Heart left ventricle (tissue), 16 donors: ENCODE measurements at regions not wholly inside any gene's neighbourhood (a gene's known extent, or its start where the extent isn't known, plus 50 kb on each side); places are given as distances from the start of the nearest gene placed in this dataset.

Experiments used
- ATAC-seq, 4 donors: fragments of 200-7000 bp; cut with Tn5 transposase; one replicate each; pipeline ENCODE4 v1.9.1; 2020 to 2022; ENCODE audit warnings: moderate library complexity in 4 of 4, mild to moderate bottlenecking in 3 of 4, moderate number of reproducible peaks in 1 of 4
- DNase-seq, 5 donors: peaks; one replicate each; pipeline ENCODE4 v3.0.0-alpha.2; 2020
- H3K27ac ChIP-seq, 12 donors: fragments of 200-600 bp; sonication (generic) in 4 of 12; one replicate each; pipeline versions ENCODE4 v1.5.0 to v1.8.0; 2016 to 2022; ENCODE audit warnings: mild to moderate bottlenecking in 2 of 12
- H3K27me3 ChIP-seq, 9 donors: fragments of 200-600 bp; sonication (generic) in 2 of 9; one replicate each; pipeline versions ENCODE4 v1.5.1 to v1.8.0; 2016 to 2022; ENCODE audit warnings: mild to moderate bottlenecking in 3 of 9
- H3K36me3 ChIP-seq, 9 donors: fragments of 200-600 bp; sonication (generic) in 2 of 9; one replicate each; pipeline versions ENCODE4 v1.5.0 to v1.8.0; 2018 to 2022; ENCODE audit warnings: mild to moderate bottlenecking in 2 of 9
- H3K4me1 ChIP-seq, 12 donors: fragments of 200-600 bp; sonication (generic) in 4 of 12; one replicate each; pipeline versions ENCODE4 v1.5.0 to v1.8.0; 2016 to 2022; ENCODE audit warnings: mild to moderate bottlenecking in 3 of 12
- H3K4me3 ChIP-seq, 12 donors: fragments of 200-600 bp; sonication (generic) in 4 of 12; one replicate each; pipeline versions ENCODE4 v1.5.0 to v1.8.0; 2017 to 2022; ENCODE audit warnings: mild to moderate bottlenecking in 9 of 12, moderate library complexity in 4 of 12
- H3K9me3 ChIP-seq, 12 donors: fragments of 200-600 bp; sonication (generic) in 4 of 12; one replicate each; pipeline versions ENCODE4 v1.5.0 to v1.8.0; 2016 to 2022; ENCODE audit warnings: mild to moderate bottlenecking in 1 of 12
- CTCF ChIP-seq, 12 donors: fragments of 200-600 bp; sonication (generic) in 4 of 12; IDR thresholded peaks; one replicate each; pipeline versions ENCODE4 v1.5.0 to v1.8.0; 2018 to 2022; ENCODE audit warnings: antibody characterized with exemption in 12 of 12, mild to moderate bottlenecking in 5 of 12
- POLR2A ChIP-seq, 2 donors: fragments of 450-650 bp; IDR thresholded peaks; one replicate each; pipeline ENCODE4 v1.6.1; 2017; ENCODE audit warnings: antibody characterized with exemption in 2 of 2, mild to moderate bottlenecking in 2 of 2, moderate library complexity in 2 of 2
- WGBS, 4 donors: extraction: QIAGEN DNeasy Blood & Tissue Kit in 2 of 4; methylation state at CpG; one replicate each; pipeline versions ENCODE4 v1.1.5 to v1.1.7; 2013 to 2018; 5-methylcytosine and 5-hydroxymethylcytosine counted together
- intact Hi-C, 10 donors: fragments of 100-400 bp; cut with DNase I; formaldehyde crosslinking; loops; one replicate each; pipeline versions ENCODE4 v1.11.1 to v1.14.2; 2022
- donor health status: ischemic (EF 13 %, LVEDD 7.1; RV severe dilation, severe dysfunction).
- donor health status: healthy with polysubstance abuse.
- donor health status: DM: no; HTN: yes; CAD: no.
- donor health status: DM: no; HTN: no; CAD: no.
- donor health status: ischemic (EF 25% LVEDD 6.9; RV normal size, moderate dysfunction).
- donor health status: ischemic (EF 25% LVEDD 5.7; RV mildly dilated, moderate dysfunction).
- donor health status: healthy.
- donor health status: DM: yes; HTN: yes; CAD: no.
- donor health status: ischemic (EF 35%, LVEDD 5.7; RV mildly dilated, moderate dysfunction).
- donor health status: nonischemic (EF 11% LVEDD 7.7; RV severe dilation, severe dysfunction).
- donor health status: DM: yes; HTN: yes; CAD: no.
- donor health status: PGD.
- donor health status: ischemic (EF 29% LVEDD 5.4; RV normal size, mild dysfunction).
- donor health status: nonischemic (EF 23%, LVEDD 6.1; RV moderate dilation, normal function).

GRCh38 chr7:66508431-66508830 lies 120.2 kb upstream of the KCTD7 start:
- Histone ChIP-seq H3K27ac (no peak overlapping the region), H3K4me1 (peaks cover 0 to 10% (median 0%) of the 10 kb centered on the region in 12 donors), H3K36me3 (no peaks in the 10 kb centered on the region), H3K27me3 (peaks cover 0 to 28% (median 6%) of the 10 kb centered on the region in 9 donors), H3K9me3 (no peaks in the 10 kb centered on the region), H3K4me3 (no peak overlapping the region)
- no peak for DNase-seq
- TF ChIP-seq POLR2A (IDR thresholded peaks at IDR 0.05) (no peak), CTCF (IDR thresholded peaks at IDR 0.05) (no peak)
- no peak for ATAC-seq
- intact Hi-C loops, result no loop called here

- 73 to 80% (median 79%) methylated on average over 7 to 9 of the region's 9 CpGs for WGBS, 4 donors
- ATAC-seq, result no peak
- intact Hi-C loops, result no loop called here
Measured at GRCh38 chr7:66514050-66514449, 114.6 kb upstream of the KCTD7 start.

GRCh38 chr7:66517212-66517909 lies 111.3 kb upstream of the KCTD7 start:
- Histone ChIP-seq H3K9me3 (no peaks in the 10 kb centered on the region), H3K4me1 (no peaks in the 10 kb centered on the region), H3K27me3 (no peaks in the 10 kb centered on the region), H3K36me3 (no peaks in the 10 kb centered on the region), H3K4me3 (no peak overlapping the region), H3K27ac (no peak overlapping the region)
- ATAC-seq (no peak), DNase-seq (no peak)
- 81 to 89% (median 86%) methylated on average over 7 of the region's 7 CpGs for WGBS, 4 donors
- TF ChIP-seq POLR2A (IDR thresholded peaks at IDR 0.05) (no peak), CTCF (IDR thresholded peaks at IDR 0.05) (no peak)
- intact Hi-C loops, result no loop called here

More at GRCh38 chr7:66514050-66514449, 114.6 kb upstream of the KCTD7 start:
- peak in 1 of 5 donors; percentile 26 for DNase-seq
- no peaks in the 10 kb centered on the region for H3K9me3 ChIP-seq
- H3K27ac ChIP-seq, result no peak overlapping the region
- H3K27me3 ChIP-seq, result no peaks in the 10 kb centered on the region
- no peak overlapping the region for H3K4me3 ChIP-seq
- no peaks in the 10 kb centered on the region for H3K36me3 ChIP-seq
- no peaks in the 10 kb centered on the region for H3K4me1 ChIP-seq
- TF ChIP-seq POLR2A (IDR thresholded peaks at IDR 0.05) (no peak), CTCF (IDR thresholded peaks at IDR 0.05) (no peak)

GRCh38 chr7:66518151-66518691 lies 110.5 kb upstream of the KCTD7 start:
- Histone ChIP-seq H3K27ac (no peak overlapping the region), H3K27me3 (no peaks in the 10 kb centered on the region), H3K4me3 (no peak overlapping the region), H3K4me1 (no peaks in the 10 kb centered on the region), H3K9me3 (no peaks in the 10 kb centered on the region), H3K36me3 (no peaks in the 10 kb centered on the region)
- WGBS, 4 donors, result 69 to 79% (median 76%) methylated on average over 7 to 14 of the region's 14 CpGs
- DNase-seq (no peak), ATAC-seq (peak in 1 of 4 donors; percentile 11)
- intact Hi-C loops, result no loop called here
- TF ChIP-seq CTCF (IDR thresholded peaks at IDR 0.05), result no peak
- no peak for TF ChIP-seq POLR2A (IDR thresholded peaks at IDR 0.05)
